HL-60 (cell line): ENCODE measurements at regions not wholly inside any gene's neighbourhood (a gene's known extent, or its start where the extent isn't known, plus 50 kb on each side); places are given as distances from the start of the nearest gene placed in this dataset.

ENCODE experiments used
- DNase-seq, 2 experiments: peaks; one replicate each; pipeline ENCODE4 v3.0.0-alpha.2; 2010 to 2020; ENCODE audit warnings: low read depth in 1 of 2, low spot score in 1 of 2
- H3K27ac ChIP-seq: fragments of 250-450 bp; sonication (Bioruptor Pico); replicated peaks from 2 replicates; pipeline ENCODE4 v1.5.1; 2020; ENCODE audit warnings: mild to moderate bottlenecking, moderate library complexity
- H3K27me3 ChIP-seq: fragments of 250-450 bp; sonication (Bioruptor Pico); 2 replicates; pipeline ENCODE4 v1.5.1; 2021; ENCODE audit warnings: mild to moderate bottlenecking, moderate library complexity; ENCODE audit not compliant: insufficient read depth, poor library complexity, severe bottlenecking
- H3K4me3 ChIP-seq: replicated peaks from 2 replicates; pipeline ENCODE4 v1.5.1; 2011; ENCODE audit warnings: mild to moderate bottlenecking, control low read depth, low read length; ENCODE audit not compliant: insufficient read depth
- GABPA ChIP-seq: IDR thresholded peaks from 2 replicates; pipeline ENCODE4 v1.6.1; 2012; ENCODE audit warnings: low read depth
- POLR2AphosphoS5 ChIP-seq: IDR thresholded peaks from 2 replicates; pipeline ENCODE4 v1.6.1; 2012; ENCODE audit warnings: low read depth
- SPI1 ChIP-seq: IDR thresholded peaks from 2 replicates; pipeline ENCODE4 v1.6.1; 2012; ENCODE audit warnings: low read depth, mild to moderate bottlenecking, borderline replicate concordance
- TF ChIP-seq, protein P1 (sequence below): IDR thresholded peaks from 2 replicates; pipeline ENCODE4 v1.6.1; 2012; ENCODE audit warnings: low read depth; ENCODE audit not compliant: insufficient replicate concordance
- TF ChIP-seq, protein P2 (sequence below): IDR thresholded peaks from one replicate; pipeline ENCODE4 v1.5.1; 2011; ENCODE audit warnings: low read length, control low read depth, inconsistent platforms; ENCODE audit not compliant: insufficient read depth

DNA sequence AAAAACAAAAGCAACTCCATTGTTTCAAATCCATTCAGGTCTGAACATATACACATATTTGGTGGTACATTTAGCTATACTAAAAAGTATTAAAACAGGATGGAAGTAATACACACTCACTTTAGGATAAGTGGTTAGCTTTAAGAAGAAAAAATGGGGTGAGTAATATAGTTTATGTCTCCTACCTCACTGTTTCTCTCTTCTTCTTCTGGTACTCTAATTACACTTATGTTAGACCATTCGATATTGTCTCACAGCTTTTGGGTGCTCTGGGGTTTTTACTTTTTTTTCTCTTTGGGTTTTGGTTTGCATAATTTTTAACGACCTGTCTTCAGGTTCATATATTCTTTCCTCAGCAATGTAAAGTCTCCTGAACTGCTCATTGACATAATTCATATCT is 75.4 kb upstream of the AKAP13 start:
- no peaks in the 10 kb centered on the region for H3K27me3 ChIP-seq
- no peak overlapping the region for H3K4me3 ChIP-seq
- TF ChIP-seq GABPA, result no peak
- no peak for TF ChIP-seq POLR2AphosphoS5
- TF ChIP-seq, protein P1, sequence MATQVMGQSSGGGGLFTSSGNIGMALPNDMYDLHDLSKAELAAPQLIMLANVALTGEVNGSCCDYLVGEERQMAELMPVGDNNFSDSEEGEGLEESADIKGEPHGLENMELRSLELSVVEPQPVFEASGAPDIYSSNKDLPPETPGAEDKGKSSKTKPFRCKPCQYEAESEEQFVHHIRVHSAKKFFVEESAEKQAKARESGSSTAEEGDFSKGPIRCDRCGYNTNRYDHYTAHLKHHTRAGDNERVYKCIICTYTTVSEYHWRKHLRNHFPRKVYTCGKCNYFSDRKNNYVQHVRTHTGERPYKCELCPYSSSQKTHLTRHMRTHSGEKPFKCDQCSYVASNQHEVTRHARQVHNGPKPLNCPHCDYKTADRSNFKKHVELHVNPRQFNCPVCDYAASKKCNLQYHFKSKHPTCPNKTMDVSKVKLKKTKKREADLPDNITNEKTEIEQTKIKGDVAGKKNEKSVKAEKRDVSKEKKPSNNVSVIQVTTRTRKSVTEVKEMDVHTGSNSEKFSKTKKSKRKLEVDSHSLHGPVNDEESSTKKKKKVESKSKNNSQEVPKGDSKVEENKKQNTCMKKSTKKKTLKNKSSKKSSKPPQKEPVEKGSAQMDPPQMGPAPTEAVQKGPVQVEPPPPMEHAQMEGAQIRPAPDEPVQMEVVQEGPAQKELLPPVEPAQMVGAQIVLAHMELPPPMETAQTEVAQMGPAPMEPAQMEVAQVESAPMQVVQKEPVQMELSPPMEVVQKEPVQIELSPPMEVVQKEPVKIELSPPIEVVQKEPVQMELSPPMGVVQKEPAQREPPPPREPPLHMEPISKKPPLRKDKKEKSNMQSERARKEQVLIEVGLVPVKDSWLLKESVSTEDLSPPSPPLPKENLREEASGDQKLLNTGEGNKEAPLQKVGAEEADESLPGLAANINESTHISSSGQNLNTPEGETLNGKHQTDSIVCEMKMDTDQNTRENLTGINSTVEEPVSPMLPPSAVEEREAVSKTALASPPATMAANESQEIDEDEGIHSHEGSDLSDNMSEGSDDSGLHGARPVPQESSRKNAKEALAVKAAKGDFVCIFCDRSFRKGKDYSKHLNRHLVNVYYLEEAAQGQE, result no peak
- TF ChIP-seq, protein P2, sequence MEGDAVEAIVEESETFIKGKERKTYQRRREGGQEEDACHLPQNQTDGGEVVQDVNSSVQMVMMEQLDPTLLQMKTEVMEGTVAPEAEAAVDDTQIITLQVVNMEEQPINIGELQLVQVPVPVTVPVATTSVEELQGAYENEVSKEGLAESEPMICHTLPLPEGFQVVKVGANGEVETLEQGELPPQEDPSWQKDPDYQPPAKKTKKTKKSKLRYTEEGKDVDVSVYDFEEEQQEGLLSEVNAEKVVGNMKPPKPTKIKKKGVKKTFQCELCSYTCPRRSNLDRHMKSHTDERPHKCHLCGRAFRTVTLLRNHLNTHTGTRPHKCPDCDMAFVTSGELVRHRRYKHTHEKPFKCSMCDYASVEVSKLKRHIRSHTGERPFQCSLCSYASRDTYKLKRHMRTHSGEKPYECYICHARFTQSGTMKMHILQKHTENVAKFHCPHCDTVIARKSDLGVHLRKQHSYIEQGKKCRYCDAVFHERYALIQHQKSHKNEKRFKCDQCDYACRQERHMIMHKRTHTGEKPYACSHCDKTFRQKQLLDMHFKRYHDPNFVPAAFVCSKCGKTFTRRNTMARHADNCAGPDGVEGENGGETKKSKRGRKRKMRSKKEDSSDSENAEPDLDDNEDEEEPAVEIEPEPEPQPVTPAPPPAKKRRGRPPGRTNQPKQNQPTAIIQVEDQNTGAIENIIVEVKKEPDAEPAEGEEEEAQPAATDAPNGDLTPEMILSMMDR, result no peak
- no peak for TF ChIP-seq SPI1
- H3K27ac ChIP-seq, result no peak overlapping the region
- DNase-seq, result no peak

DNA sequence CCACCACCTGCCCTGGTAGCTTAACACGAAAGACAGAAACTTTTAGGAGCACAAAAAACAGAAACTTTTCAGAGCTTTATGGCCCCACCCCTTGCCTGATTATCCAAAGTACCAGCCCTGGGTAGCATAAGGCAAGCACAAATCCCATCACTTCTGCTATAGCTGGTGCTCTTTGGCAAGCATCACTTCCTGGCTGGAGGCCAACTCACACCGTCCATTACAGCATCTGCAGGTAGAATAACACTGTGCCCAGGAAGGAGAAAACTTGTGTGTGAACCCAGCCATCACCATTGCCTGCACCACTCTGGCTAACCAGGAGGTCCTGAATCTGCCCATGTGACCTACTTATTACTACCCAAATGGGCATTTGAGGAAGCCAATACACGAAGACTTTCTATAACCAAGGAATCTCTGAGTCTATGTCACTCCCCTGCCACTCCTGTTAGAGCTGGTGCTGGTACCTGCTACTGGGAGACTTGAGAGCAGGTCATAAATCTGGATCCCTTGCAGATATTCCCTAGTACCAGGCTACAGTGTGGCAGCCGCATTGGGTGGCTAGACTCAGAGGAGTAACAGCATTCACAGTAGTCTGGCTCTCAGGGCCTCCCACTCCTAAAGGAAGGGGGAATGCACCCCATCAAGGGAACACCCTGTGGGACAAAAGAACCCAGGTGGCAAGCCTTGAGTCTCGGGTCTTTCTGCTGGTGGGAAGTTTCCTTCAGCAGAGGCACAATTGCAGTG is 73.3 kb upstream of the AKAP13 start:
- no peak overlapping the region for H3K4me3 ChIP-seq
- H3K27me3 ChIP-seq, result no peaks in the 10 kb centered on the region
- DNase-seq, result no peak
- H3K27ac ChIP-seq, result no peak overlapping the region
- TF ChIP-seq GABPA (no peak), POLR2AphosphoS5 (no peak), SPI1 (no peak)
- TF ChIP-seq, protein P1, result no peak
- TF ChIP-seq, protein P2, result no peak

DNA sequence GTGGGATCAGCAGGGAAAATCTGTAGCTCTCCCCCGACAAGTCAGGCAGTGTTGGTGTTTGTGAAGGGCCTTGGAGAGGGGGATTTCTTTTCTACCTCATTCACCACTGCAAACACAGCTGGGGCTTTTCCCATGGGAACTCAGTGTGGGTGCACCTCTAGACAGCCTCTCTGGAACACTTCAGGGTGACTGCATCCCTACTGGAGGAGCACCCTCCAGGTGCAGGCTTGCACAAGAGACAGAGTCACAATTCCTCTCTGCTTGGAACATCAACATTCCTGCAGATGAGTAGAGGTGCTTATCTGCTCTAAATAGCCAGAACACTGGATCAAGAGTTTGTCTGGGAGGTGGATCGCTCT is 72.7 kb upstream of the AKAP13 start:
- Histone ChIP-seq H3K27ac (no peak overlapping the region), H3K4me3 (no peak overlapping the region), H3K27me3 (no peaks in the 10 kb centered on the region)
- TF ChIP-seq, protein P2, result no peak
- no peak for TF ChIP-seq SPI1
- TF ChIP-seq, protein P1, result no peak
- TF ChIP-seq POLR2AphosphoS5, result no peak
- no peak for TF ChIP-seq GABPA
- DNase-seq, result no peak
